Upper lobe of left lung (tissue), 6 donors: ENCODE measurements at regions not wholly inside any gene's neighbourhood (a gene's known extent, or its start where the extent isn't known, plus 50 kb on each side); places are given as distances from the start of the nearest gene placed in this dataset.

Experiments
- ATAC-seq, 2 donors: fragments of 200-7000 bp; cut with Tn5 transposase; one replicate each; pipeline ENCODE4 v1.9.1; 2022; ENCODE audit warnings: mild to moderate bottlenecking in 2 of 2, moderate library complexity in 2 of 2; ENCODE audit not compliant: low FRiP score in 2 of 2
- DNase-seq, 2 donors: peaks; one replicate each; pipeline ENCODE4 v3.0.0-alpha.2; 2019 to 2020
- H3K27ac ChIP-seq, 4 donors: fragments of 200-600 bp; sonication (generic); one replicate each; pipeline ENCODE4 v1.5.1; 2016 to 2019
- H3K27me3 ChIP-seq, 4 donors: fragments of 200-600 bp; sonication (generic); one replicate each; pipeline ENCODE4 v1.5.1; 2017 to 2019
- H3K36me3 ChIP-seq, 4 donors: fragments of 200-600 bp; sonication (generic); one replicate each; pipeline ENCODE4 v1.5.1; 2016 to 2019
- H3K4me1 ChIP-seq, 4 donors: fragments of 200-600 bp; sonication (generic); one replicate each; pipeline ENCODE4 v1.5.1; 2018 to 2019
- H3K4me3 ChIP-seq, 4 donors: fragments of 200-600 bp; sonication (generic); one replicate each; pipeline ENCODE4 v1.5.1; 2017 to 2019; ENCODE audit warnings: mild to moderate bottlenecking in 2 of 4, moderate library complexity in 1 of 4
- H3K9me3 ChIP-seq, 4 donors: fragments of 200-600 bp; sonication (generic); one replicate each; pipeline ENCODE4 v1.5.1; 2018 to 2019
- CTCF ChIP-seq, 6 experiments: fragments of 450-650 bp in 4 of 6; fragments of 200-600 bp in 2 of 6; sonication (generic) in 2 of 6; IDR thresholded peaks; one replicate each; pipeline ENCODE4 v1.5.1; 2016 to 2019; ENCODE audit warnings: antibody characterized with exemption in 6 of 6
- EP300 ChIP-seq, 4 donors: sonication (generic); formaldehyde crosslinking; IDR thresholded peaks; one replicate each; pipeline ENCODE4 v1.5.1; 2017; ENCODE audit warnings: antibody characterized with exemption in 4 of 4, control low read depth in 2 of 4
- POLR2A ChIP-seq, 4 donors: fragments of 450-650 bp; IDR thresholded peaks; one replicate each; pipeline ENCODE4 v1.5.1; 2016 to 2017; ENCODE audit warnings: antibody characterized with exemption in 4 of 4, mild to moderate bottlenecking in 2 of 4
- POLR2AphosphoS5 ChIP-seq, 2 donors: sonication (generic); formaldehyde crosslinking; IDR thresholded peaks; one replicate each; pipeline ENCODE4 v1.5.1; 2017; ENCODE audit warnings: antibody characterized with exemption in 2 of 2
- WGBS, 2 donors: methylation state at CpG; one replicate each; pipeline ENCODE4 v1.1.5; 2017 to 2018; 5-methylcytosine and 5-hydroxymethylcytosine counted together
- donor health status: DM: no; HTN: no; CAD: no; lungs with moderate emphysema.
- donor health status: DM: no; HTN: yes; CAD: no; lungs with severe emphysema.

GRCh38 chr16:63581570-63581969 lies 1540.3 kb downstream of the CDH11 start:
- no peak for ATAC-seq

GRCh38 chr16:63578791-63579190 lies 1542.6 kb upstream of the CDH8 start:
- no peak for DNase-seq
- Histone ChIP-seq H3K4me1 (no peaks in the 10 kb centered on the region), H3K9me3 (no peaks in the 10 kb centered on the region), H3K36me3 (no peaks in the 10 kb centered on the region), H3K27me3 (no peaks in the 10 kb centered on the region), H3K4me3 (no peak overlapping the region), H3K27ac (no peak overlapping the region)
- TF ChIP-seq CTCF (IDR thresholded peaks at IDR 0.05) (no peak), POLR2A (IDR thresholded peaks at IDR 0.05) (no peak), POLR2AphosphoS5 (IDR thresholded peaks at IDR 0.05) (no peak), EP300 (IDR thresholded peaks at IDR 0.05) (no peak)
- 66 to 74% methylated on average over 1 of the region's 1 CpG for WGBS, 2 donors
- ATAC-seq: no peak

More at GRCh38 chr16:63581570-63581969, 1540.3 kb downstream of the CDH11 start:
- H3K27me3 ChIP-seq: no peaks in the 10 kb centered on the region
- no peak for TF ChIP-seq POLR2A (IDR thresholded peaks at IDR 0.05)
- TF ChIP-seq POLR2AphosphoS5 (IDR thresholded peaks at IDR 0.05): no peak
- TF ChIP-seq CTCF (IDR thresholded peaks at IDR 0.05): no peak
- TF ChIP-seq EP300 (IDR thresholded peaks at IDR 0.05): no peak
- no peaks in the 10 kb centered on the region for H3K9me3 ChIP-seq
- 62% methylated on average over 5 of the region's 5 CpGs for WGBS, 2 donors
- DNase-seq: no peak
- H3K36me3 ChIP-seq: no peaks in the 10 kb centered on the region
- H3K4me3 ChIP-seq: no peak overlapping the region
- H3K27ac ChIP-seq: no peak overlapping the region
- H3K4me1 ChIP-seq: no peaks in the 10 kb centered on the region

GRCh38 chr16:63577891-63578290 lies 1541.7 kb upstream of the CDH8 start:
- no peak overlapping the region for H3K27ac ChIP-seq
- no peaks in the 10 kb centered on the region for H3K4me1 ChIP-seq
- no peak overlapping the region for H3K4me3 ChIP-seq
- no peaks in the 10 kb centered on the region for H3K27me3 ChIP-seq
- H3K36me3 ChIP-seq: no peaks in the 10 kb centered on the region
- no peak for DNase-seq
- no peak for ATAC-seq
- TF ChIP-seq POLR2AphosphoS5 (IDR thresholded peaks at IDR 0.05) (no peak), POLR2A (IDR thresholded peaks at IDR 0.05) (no peak), EP300 (IDR thresholded peaks at IDR 0.05) (no peak), CTCF (IDR thresholded peaks at IDR 0.05) (no peak)
- H3K9me3 ChIP-seq: no peaks in the 10 kb centered on the region

- H3K27ac ChIP-seq: no peak overlapping the region
- H3K36me3 ChIP-seq: no peaks in the 10 kb centered on the region
- 40 to 43% methylated on average over 1 of the region's 1 CpG for WGBS, 2 donors
- ATAC-seq (no peak), DNase-seq (no peak)
- H3K4me3 ChIP-seq: no peak overlapping the region
- H3K4me1 ChIP-seq: no peaks in the 10 kb centered on the region
- TF ChIP-seq CTCF (IDR thresholded peaks at IDR 0.05): no peak
- TF ChIP-seq POLR2A (IDR thresholded peaks at IDR 0.05): no peak
- no peak for TF ChIP-seq POLR2AphosphoS5 (IDR thresholded peaks at IDR 0.05)
- no peaks in the 10 kb centered on the region for H3K27me3 ChIP-seq
- no peaks in the 10 kb centered on the region for H3K9me3 ChIP-seq
These were observed 1538.8 kb upstream of the CDH8 start for GRCh38 chr16:63575041-63575440.

- Histone ChIP-seq H3K9me3 (no peaks in the 10 kb centered on the region), H3K36me3 (no peaks in the 10 kb centered on the region), H3K27me3 (no peaks in the 10 kb centered on the region), H3K4me3 (no peak overlapping the region), H3K4me1 (no peaks in the 10 kb centered on the region), H3K27ac (no peak overlapping the region)
- no peak for TF ChIP-seq EP300 (IDR thresholded peaks at IDR 0.05)
- TF ChIP-seq POLR2AphosphoS5 (IDR thresholded peaks at IDR 0.05): no peak
- no peak for TF ChIP-seq CTCF (IDR thresholded peaks at IDR 0.05)
- TF ChIP-seq POLR2A (IDR thresholded peaks at IDR 0.05): no peak
- DNase-seq (no peak), ATAC-seq (no peak)
- WGBS, 2 donors: 29 to 30% methylated on average over 3 of the region's 3 CpGs
These were observed 1531.9 kb upstream of the CDH8 start for GRCh38 chr16:63568164-63568563.
